ENCODE measurements at regions not wholly inside any gene's neighbourhood (a gene's known extent, or its start where the extent isn't known, plus 50 kb on each side); places are given as distances from the start of the nearest gene placed in this dataset.

DNA sequence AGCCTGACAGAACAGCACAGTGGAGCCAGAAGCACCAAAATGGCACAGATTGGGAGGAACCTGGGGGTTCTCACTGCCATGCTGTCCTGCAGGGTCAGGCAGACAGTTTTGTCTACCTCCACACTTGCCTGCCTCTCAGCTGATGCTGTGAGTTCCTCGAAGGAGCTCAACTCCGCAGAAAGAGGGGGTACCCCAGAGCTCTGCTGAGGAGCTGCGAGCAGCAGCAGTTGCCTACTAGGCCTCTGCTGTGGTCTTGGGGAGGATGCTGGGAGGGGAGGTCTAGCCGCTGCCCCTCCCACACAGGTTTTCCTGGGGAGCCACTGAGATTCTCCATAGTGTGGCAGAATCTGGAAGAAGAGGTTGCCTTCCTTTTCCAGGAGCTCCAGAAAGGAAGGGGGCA, 192.5 kb downstream of the FOXD2 start (continued):
- TF ChIP-seq ZNF462 (CRISPR knock-in tag; IDR thresholded peaks at IDR 0.05) (no peak), EZH2 (IDR thresholded peaks at IDR 0.05; ENCODE audit: low read depth, unreplicated experiment) (no peak), ZNF114 (CRISPR knock-in tag; IDR thresholded peaks at IDR 0.05) (no peak), ETS1 (IDR thresholded peaks at IDR 0.05) (no peak), POLR2AphosphoS5 (IDR thresholded peaks at IDR 0.05; ENCODE audit: low read depth) (no peak)

- H3K27ac ChIP-seq (ENCODE audit: low read depth), result no peak overlapping the region
- TF ChIP-seq REST (IDR thresholded peaks at IDR 0.05; ENCODE audit: unreplicated experiment) (no peak), CREB1 (CRISPR knock-in tag; IDR thresholded peaks at IDR 0.05; ENCODE audit: low read depth) (no peak), JUNB (IDR thresholded peaks at IDR 0.05; ENCODE audit: unreplicated experiment) (no peak), CTCF (conservative IDR thresholded peaks at IDR 0.05; ENCODE audit: low read depth in 2 of 2) (no peak), STAT1 (IDR thresholded peaks at IDR 0.05; ENCODE audit: unreplicated experiment) (no peak), EZH2 (IDR thresholded peaks at IDR 0.05; ENCODE audit: low read depth, unreplicated experiment) (no peak), ZNF114 (CRISPR knock-in tag; IDR thresholded peaks at IDR 0.05) (no peak), EZH2phosphoT487 (IDR thresholded peaks at IDR 0.05; ENCODE audit: unreplicated experiment) (no peak), NANOG (IDR thresholded peaks at IDR 0.05; ENCODE audit: borderline replicate concordance) (no peak)
- no peaks in the 10 kb centered on the region for H3K4me1 ChIP-seq (ENCODE audit: insufficient read depth)
- H3K9me2 ChIP-seq (ENCODE audit: insufficient read depth), result no peaks in the 10 kb centered on the region
- H3K9me3 Mint-ChIP-seq, result no peaks in the 10 kb centered on the region
- no peak overlapping the region for H3K4me2 ChIP-seq
- no peak overlapping the region for H2AFZ ChIP-seq
- H3K27me3 ChIP-seq (ENCODE audit: insufficient read depth), result no peaks in the 10 kb centered on the region
- H3K4me1 Mint-ChIP-seq, result no peaks in the 10 kb centered on the region; the same call in 1 of the 3 replicates
- peaks cover 14% of the 10 kb centered on the region for H3K27me3 Mint-ChIP-seq (ENCODE audit: insufficient read depth, low read depth, poor library complexity)
- no peak overlapping the region for H3K27ac Mint-ChIP-seq
- no peaks in the 10 kb centered on the region for H4K20me1 ChIP-seq (replicated peaks; ENCODE audit: insufficient read depth)
- H3F3A ChIP-seq (replicated peaks; ENCODE audit: low read depth), result no peaks in the 10 kb centered on the region
- ATAC-seq (no peak), DNase-seq (ENCODE audit: low spot score) (no peak)
- no peak overlapping the region for H3K4me3 ChIP-seq
- no peaks in the 10 kb centered on the region for H3K79me2 ChIP-seq (replicated peaks; ENCODE audit: insufficient read depth)
- H3K36me3 Mint-ChIP-seq (ENCODE audit: low read depth), result no peaks in the 10 kb centered on the region
- H3K36me3 ChIP-seq (ENCODE audit: insufficient read depth), result no peaks in the 10 kb centered on the region
- H3K4me3 Mint-ChIP-seq, result no peak overlapping the region
Measured at GRCh38 chr1:47631411-47631995, 193.7 kb downstream of the FOXD2 start.
